ENCODE measurements at regions not wholly inside any gene's neighbourhood (a gene's known extent, or its start where the extent isn't known, plus 50 kb on each side); places are given as distances from the start of the nearest gene placed in this dataset.

GRCh38 chr20:12355185-12355584, 437.5 kb downstream of the BTBD3 start:
- 93% methylated on average over 1 of the region's 1 CpG for WGBS
- H3K27me3 ChIP-seq (replicated peaks; ENCODE audit: insufficient read depth): no peaks in the 10 kb centered on the region
- H3K4me1 ChIP-seq (replicated peaks): no peaks in the 10 kb centered on the region
- no peak overlapping the region for H3K27ac ChIP-seq
- intact Hi-C loops (cut with DNase I): no loop called here
- no peak for TF ChIP-seq POLR2AphosphoS5 (IDR thresholded peaks at IDR 0.05)
- DNase-seq (ENCODE audit: low spot score): no peak
- no peaks in the 10 kb centered on the region for H3K9me3 ChIP-seq
- no peak overlapping the region for H3K4me3 ChIP-seq
- no peaks in the 10 kb centered on the region for H3K36me3 ChIP-seq

GRCh38 chr20:12358006-12358654, 440.4 kb downstream of the BTBD3 start:
- Histone ChIP-seq H3K27me3 (replicated peaks; ENCODE audit: insufficient read depth) (no peaks in the 10 kb centered on the region), H3K9me3 (no peaks in the 10 kb centered on the region), H3K4me1 (replicated peaks) (no peaks in the 10 kb centered on the region), H3K27ac (no peak overlapping the region), H3K4me3 (no peak overlapping the region), H3K36me3 (no peaks in the 10 kb centered on the region)
- TF ChIP-seq POLR2AphosphoS5 (IDR thresholded peaks at IDR 0.05): no peak
- no peak for TF ChIP-seq POLR2A (IDR thresholded peaks at IDR 0.05)
- TF ChIP-seq CTCF (IDR thresholded peaks at IDR 0.05): no peak
- 86% methylated on average over 4 of the region's 4 CpGs for WGBS
- intact Hi-C loops (cut with DNase I): no loop called here
- DNase-seq (ENCODE audit: low spot score): no peak

- Histone ChIP-seq H3K4me1 (replicated peaks) (no peaks in the 10 kb centered on the region), H3K27ac (no peak overlapping the region), H3K4me3 (no peak overlapping the region), H3K9me3 (no peaks in the 10 kb centered on the region), H3K36me3 (no peaks in the 10 kb centered on the region), H3K27me3 (replicated peaks; ENCODE audit: insufficient read depth) (no peaks in the 10 kb centered on the region)
- 100% methylated on average over 2 of the region's 2 CpGs for WGBS
- intact Hi-C loops (cut with DNase I): no loop called here
- no peak for DNase-seq (ENCODE audit: low spot score)
- no peak for TF ChIP-seq POLR2AphosphoS5 (IDR thresholded peaks at IDR 0.05)
These were observed 440.9 kb downstream of the BTBD3 start for GRCh38 chr20:12358655-12359009.

GRCh38 chr20:12371990-12372389, 454.3 kb downstream of the BTBD3 start:
- Histone ChIP-seq H3K36me3 (no peaks in the 10 kb centered on the region), H3K27me3 (replicated peaks; ENCODE audit: insufficient read depth) (no peaks in the 10 kb centered on the region), H3K4me3 (no peak overlapping the region), H3K4me1 (replicated peaks) (no peaks in the 10 kb centered on the region), H3K27ac (no peak overlapping the region), H3K9me3 (no peaks in the 10 kb centered on the region)
- DNase-seq (ENCODE audit: low spot score): no peak
- TF ChIP-seq POLR2AphosphoS5 (IDR thresholded peaks at IDR 0.05): no peak
- TF ChIP-seq CTCF (IDR thresholded peaks at IDR 0.05): no peak
- TF ChIP-seq POLR2A (IDR thresholded peaks at IDR 0.05): no peak
- intact Hi-C loops (cut with DNase I): no loop called here
- 76% methylated on average over 1 of the region's 1 CpG for WGBS

- WGBS: 87% methylated on average over 1 of the region's 1 CpG
- Histone ChIP-seq H3K27ac (no peak overlapping the region), H3K4me1 (replicated peaks) (no peaks in the 10 kb centered on the region), H3K27me3 (replicated peaks; ENCODE audit: insufficient read depth) (no peaks in the 10 kb centered on the region), H3K36me3 (no peaks in the 10 kb centered on the region), H3K9me3 (no peaks in the 10 kb centered on the region), H3K4me3 (no peak overlapping the region)
- TF ChIP-seq POLR2A (IDR thresholded peaks at IDR 0.05) (no peak), POLR2AphosphoS5 (IDR thresholded peaks at IDR 0.05) (no peak), CTCF (IDR thresholded peaks at IDR 0.05) (no peak)
- no peak for DNase-seq (ENCODE audit: low spot score)
- intact Hi-C loops (cut with DNase I): no loop called here
These were observed 454.9 kb downstream of the BTBD3 start for GRCh38 chr20:12372557-12372956.

- no peak for DNase-seq (ENCODE audit: low spot score)
- Histone ChIP-seq H3K9me3 (no peaks in the 10 kb centered on the region), H3K4me3 (no peak overlapping the region), H3K27me3 (replicated peaks; ENCODE audit: insufficient read depth) (no peaks in the 10 kb centered on the region), H3K27ac (no peak overlapping the region), H3K36me3 (no peaks in the 10 kb centered on the region), H3K4me1 (replicated peaks) (no peaks in the 10 kb centered on the region)
- no peak for TF ChIP-seq CTCF (IDR thresholded peaks at IDR 0.05)
- no peak for TF ChIP-seq POLR2A (IDR thresholded peaks at IDR 0.05)
- no peak for TF ChIP-seq POLR2AphosphoS5 (IDR thresholded peaks at IDR 0.05)
- intact Hi-C loops (cut with DNase I): no loop called here
These were observed 458.3 kb downstream of the BTBD3 start for GRCh38 chr20:12375967-12376366.
